Hindlimb muscle (tissue), 1 donor: ENCODE measurements at regions not wholly inside any gene's neighbourhood (a gene's known extent, or its start where the extent isn't known, plus 50 kb on each side); places are given as distances from the start of the nearest gene placed in this dataset.
"Not testable (repeated sequence)": the region's sequence is repeated elsewhere in the genome, so short reads cannot be mapped to it uniquely, and the experiment has no call there.

Experiments
- DNase-seq: peaks from one replicate; pipeline ENCODE4 v3.0.0-alpha.2; 2013

DNA sequence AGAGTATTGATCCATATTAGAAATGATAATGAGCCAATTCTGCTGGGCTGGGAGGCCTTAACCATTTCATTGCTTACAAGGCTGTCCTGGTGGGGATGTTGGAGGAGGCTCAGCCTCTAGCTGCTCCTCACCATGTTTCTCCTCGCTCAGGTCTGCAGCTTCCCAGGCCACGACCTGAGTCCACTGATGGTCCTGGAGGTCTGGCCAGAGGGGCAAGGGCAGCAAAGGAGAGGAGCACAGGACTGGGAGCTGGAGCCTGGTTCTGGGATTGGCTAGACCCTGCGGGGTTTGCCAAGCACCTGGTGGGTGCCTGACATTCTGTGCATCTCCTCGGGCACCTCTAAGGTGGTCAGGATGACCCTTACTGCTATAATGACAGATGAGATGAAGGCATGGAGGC lies 92.6 kb downstream of the KIF26A start:
- DNase-seq = no peak

DNA sequence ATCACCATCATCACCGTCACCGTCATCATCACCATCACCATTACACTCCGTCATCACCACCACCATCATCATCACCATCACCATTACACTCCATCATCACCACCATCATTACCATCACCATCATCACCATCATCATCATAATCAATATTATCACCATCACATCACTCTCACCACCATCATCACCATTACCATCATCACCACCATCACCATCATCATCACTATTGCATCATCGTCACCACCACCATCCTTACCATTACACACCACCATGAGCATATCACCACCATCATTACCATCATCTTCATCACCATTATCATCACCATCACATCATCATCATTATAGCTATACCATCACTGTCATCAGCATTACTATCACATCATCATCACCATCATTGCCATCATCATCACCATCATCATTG lies 93.7 kb downstream of the KIF26A start:
- no peak for DNase-seq

GRCh38 chr14:104234007-104234786 lies 95.8 kb downstream of the KIF26A start:
- DNase-seq = not testable (repeated sequence)

DNA sequence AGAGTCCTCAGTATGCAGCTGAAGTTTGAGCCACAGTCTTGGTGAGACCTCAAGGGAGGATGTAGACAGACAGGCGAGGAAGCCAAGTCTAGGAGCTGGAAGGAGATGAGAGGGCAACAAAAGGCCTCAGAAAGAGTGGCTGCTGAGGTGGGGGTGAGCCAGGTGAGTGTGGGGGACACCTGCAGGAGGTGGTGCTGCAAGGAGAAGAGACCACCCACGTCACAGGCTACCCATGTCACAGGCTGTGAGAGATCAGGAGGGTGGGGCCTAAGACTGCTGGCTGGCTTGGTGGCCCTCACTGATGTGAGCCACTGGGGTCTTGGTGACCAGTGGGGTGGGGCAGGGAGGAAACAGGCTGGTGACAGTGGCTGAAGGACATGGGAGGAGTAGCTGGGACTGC lies 97.3 kb downstream of the KIF26A start:
- no peak for DNase-seq

DNA sequence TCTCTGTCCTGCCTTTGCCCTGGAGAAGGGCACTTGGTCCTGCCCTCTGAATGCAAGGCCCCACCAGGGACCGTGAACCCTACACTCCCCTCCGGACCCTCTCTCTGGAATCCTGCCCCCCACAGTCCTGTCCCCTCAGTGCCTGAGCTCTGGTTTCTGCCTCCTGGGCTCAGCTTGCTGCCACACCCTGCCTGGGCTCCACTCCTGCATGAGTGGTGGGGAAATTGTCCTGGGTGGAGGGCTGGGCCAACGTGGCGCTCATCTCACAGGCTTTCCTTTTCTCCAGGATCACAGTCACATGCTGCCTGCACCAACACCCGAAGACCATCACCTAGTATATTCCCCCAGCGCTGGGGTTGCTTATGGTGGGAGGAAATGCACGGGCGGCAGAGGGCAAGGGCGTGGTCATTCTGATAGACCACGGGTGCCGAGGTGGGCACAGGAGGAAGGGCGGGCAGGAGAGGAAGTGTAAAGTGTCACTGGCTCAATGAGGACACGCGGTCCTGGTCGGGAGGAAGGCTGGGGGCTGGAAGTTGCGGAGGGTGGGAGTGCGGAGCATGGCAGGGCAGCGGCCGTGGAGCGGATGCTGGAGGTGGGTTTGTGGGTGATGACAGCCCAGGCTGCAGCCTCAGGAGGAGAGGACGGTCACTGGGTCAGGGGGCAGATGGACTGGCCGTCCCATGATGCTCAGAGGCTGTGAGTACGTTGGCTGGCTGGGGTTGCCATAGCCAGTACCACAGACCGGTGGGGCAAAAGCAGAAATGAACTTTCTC lies 99.5 kb downstream of the KIF26A start:
- DNase-seq = no peak

- DNase-seq = no peak
Measured at GRCh38 chr14:104238424-104239184, 100.2 kb downstream of the KIF26A start.

- no peak for DNase-seq
Measured at GRCh38 chr14:104239185-104239775, 100.9 kb downstream of the KIF26A start.

DNA sequence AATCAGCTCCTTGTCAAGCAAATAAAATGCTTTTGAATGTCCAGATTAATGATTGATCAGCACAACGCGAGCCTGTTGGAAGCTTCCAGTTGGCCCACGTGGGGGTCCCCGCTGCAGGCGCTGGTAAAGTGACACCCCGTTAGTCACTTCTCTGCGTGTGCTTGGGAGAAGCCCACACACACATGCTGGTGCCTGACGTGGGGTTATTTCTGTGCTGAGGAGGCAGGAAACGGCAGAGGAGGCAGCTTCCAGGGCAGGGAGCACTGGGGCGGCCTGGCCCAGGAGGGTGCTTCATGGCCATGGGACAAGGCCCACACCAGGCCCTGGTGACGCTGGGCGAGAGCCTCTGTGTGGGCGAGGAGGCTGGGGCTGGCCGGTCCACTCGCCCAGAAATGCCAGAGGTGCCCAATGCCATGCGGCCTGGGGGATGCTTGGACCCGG lies 101.5 kb downstream of the KIF26A start:
- DNase-seq = no peak

- no peak for DNase-seq
Measured at GRCh38 chr14:104240434-104241157, 102.2 kb downstream of the KIF26A start.

DNA sequence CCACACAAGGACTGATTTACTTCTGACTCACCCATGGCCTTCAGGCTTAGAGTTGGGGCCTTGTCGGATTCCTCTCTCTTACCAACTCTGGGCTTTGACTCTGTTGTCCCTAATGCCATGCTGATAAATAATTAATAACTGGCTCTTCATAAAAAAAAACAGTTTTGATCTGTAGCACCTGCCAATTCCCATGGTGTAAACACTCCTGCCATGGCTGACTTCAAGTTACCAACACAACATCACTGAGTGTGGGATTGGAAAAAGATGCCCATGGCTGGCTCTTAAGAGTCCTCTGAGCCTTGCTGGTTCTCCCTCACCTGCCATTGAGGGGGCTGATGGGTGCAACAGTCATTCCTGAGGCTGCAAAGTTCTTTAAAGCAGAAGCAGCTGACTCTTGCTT lies 104.8 kb downstream of the KIF26A start:
- no peak for DNase-seq

GRCh38 chr14:104244221-104245011 lies 106.0 kb downstream of the KIF26A start:
- no peak for DNase-seq

- DNase-seq = no peak
Measured at GRCh38 chr14:104245075-104245474, 106.7 kb downstream of the KIF26A start.

DNA sequence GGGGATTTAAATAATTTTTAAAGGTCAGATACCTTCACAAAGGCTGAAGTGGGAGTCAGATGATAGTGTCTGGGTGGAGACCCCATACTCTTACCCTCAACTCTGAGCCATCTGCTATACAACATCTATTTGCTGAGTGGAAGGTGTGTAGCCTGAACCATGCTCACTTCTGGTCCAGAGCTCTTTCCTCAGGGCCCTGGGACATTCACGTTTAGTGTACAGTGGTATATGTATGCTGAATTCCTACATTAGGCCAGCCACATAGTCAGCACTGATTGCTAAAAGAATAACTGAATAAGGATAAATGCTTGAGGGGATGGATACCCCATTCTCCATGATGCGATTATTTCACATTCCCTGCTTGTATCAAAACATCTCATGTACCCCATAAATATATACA lies 107.3 kb downstream of the KIF26A start:
- no peak for DNase-seq

DNA sequence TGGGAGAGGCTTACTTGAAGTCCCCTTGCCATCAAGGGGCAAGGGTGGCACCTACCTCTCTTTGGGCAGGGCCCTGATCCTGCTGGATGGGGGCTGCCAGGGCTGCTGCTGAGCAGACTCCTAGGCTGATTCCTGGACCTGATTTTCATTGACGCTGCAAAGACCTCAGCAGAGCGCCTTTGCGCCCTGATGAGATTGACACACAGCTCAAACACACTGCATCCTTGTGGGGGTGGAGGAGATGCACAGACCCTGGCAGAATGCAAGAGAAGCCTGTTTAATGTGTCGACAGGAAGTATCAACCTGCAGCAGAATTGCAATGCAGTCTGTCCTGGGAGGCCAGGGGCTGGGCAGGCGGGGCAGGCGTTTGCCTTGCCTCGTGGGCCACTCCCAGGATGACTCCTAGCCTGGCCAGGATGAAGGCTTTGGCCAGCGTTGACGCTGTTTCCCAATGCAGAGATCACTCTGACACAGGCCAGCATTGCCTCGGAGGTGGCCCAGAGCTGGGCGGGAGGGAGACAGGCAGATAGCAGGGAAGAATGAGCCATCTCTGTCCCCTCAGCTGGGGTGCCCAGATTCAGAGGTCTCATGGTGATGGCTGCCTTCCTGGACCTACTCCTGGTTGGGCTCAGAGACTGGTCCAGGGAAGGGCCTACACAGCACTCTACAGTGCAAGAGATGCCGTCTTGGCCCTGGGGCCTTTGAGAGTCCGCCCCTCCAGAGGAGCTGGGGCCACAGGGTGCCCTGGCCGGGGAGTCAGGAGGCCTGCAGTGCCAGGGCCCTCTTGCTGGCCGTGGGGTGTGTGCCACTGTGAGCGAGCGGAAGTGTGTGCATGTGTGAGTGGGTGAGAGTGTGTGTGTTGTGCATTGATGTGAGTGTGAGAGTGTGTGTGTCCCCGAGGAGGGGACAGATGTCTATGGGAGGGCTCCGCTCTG lies 108.3 kb downstream of the KIF26A start:
- no peak for DNase-seq

DNA sequence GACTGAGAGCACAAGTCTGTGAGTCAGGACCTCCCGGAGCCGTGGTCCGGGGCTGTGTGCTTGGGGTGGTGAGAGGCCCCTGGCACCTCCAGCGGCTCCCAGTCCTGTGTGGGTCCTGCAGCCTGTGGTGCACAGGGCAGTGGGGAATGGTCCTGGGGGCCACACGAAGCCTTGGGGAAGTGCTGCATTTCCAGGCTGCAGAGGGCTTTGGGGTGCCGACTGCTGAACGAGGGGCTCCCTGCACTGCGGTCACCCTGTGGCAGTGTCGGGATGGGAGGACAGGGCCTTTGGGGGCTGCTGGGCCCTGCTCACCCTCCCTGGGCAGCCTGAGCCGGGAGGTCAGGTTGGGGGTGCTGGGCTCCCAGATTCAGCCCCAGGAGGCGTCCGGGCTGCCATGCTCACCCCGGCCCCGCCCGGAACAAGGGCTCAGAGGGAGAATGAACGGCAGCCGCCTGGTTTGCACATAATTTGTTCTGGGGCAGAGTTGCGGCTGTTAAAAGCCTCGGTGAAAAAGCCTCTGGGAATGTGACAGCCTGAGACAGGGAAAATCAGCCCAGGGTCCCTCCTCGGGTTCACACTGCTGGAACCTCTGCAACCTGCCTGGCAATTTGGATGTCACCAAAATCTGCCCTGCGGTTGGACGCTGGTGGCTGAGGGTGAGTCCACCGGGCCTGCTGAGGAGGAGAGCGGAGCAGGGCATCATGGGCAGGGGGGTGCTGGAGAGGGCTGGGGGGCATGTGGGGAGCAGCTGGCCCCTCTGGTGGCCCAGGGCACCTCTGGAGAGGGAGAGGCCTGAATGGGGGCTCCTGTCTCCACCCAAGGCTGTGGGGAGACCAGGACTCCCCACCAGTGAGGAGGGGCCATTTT lies 109.2 kb downstream of the KIF26A start:
- no peak for DNase-seq

GRCh38 chr14:104248203-104249055 lies 110.0 kb downstream of the KIF26A start:
- no peak for DNase-seq

GRCh38 chr14:104249089-104249488 lies 110.7 kb downstream of the KIF26A start:
- no peak for DNase-seq

- no peak for DNase-seq
Measured at GRCh38 chr14:104249706-104250105, 111.3 kb downstream of the KIF26A start.
